ENCODE measurements at regions not wholly inside any gene's neighbourhood (a gene's known extent, or its start where the extent isn't known, plus 50 kb on each side); places are given as distances from the start of the nearest gene placed in this dataset.

DNA sequence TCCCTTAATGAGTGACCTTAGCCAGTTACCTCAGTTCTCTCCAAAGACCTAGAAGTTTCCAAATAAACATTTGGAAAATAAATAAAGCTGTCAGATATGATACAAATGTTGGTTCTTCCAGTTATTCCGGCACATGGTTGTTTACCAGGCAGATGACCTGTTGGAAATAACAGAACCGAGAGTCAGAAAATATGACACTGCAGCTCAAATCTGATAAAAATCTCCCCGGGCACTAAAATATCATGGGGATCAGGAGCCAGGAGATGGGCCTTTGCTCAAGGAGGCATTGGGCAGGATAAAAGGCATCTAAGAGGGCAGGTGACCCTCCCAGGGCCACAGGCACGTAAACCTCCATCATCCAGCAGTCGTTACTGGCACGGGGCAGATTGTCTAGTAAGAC is 164.0 kb upstream of the LYZL1 start:
- no peaks in the 10 kb centered on the region for H3K36me3 ChIP-seq
- DNase-seq (no peak), ATAC-seq (no peak)
- H3K9me3 ChIP-seq = no peaks in the 10 kb centered on the region
- TF ChIP-seq, protein P1, sequence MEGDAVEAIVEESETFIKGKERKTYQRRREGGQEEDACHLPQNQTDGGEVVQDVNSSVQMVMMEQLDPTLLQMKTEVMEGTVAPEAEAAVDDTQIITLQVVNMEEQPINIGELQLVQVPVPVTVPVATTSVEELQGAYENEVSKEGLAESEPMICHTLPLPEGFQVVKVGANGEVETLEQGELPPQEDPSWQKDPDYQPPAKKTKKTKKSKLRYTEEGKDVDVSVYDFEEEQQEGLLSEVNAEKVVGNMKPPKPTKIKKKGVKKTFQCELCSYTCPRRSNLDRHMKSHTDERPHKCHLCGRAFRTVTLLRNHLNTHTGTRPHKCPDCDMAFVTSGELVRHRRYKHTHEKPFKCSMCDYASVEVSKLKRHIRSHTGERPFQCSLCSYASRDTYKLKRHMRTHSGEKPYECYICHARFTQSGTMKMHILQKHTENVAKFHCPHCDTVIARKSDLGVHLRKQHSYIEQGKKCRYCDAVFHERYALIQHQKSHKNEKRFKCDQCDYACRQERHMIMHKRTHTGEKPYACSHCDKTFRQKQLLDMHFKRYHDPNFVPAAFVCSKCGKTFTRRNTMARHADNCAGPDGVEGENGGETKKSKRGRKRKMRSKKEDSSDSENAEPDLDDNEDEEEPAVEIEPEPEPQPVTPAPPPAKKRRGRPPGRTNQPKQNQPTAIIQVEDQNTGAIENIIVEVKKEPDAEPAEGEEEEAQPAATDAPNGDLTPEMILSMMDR (IDR thresholded peaks at IDR 0.05) = no peak
- no peaks in the 10 kb centered on the region for H3K27me3 ChIP-seq
- no peaks in the 10 kb centered on the region for H3K4me1 ChIP-seq
- no peak overlapping the region for H3K27ac ChIP-seq
- no peak overlapping the region for H3K4me3 ChIP-seq
- intact Hi-C loops (cut with DNase I) = no loop called here

DNA sequence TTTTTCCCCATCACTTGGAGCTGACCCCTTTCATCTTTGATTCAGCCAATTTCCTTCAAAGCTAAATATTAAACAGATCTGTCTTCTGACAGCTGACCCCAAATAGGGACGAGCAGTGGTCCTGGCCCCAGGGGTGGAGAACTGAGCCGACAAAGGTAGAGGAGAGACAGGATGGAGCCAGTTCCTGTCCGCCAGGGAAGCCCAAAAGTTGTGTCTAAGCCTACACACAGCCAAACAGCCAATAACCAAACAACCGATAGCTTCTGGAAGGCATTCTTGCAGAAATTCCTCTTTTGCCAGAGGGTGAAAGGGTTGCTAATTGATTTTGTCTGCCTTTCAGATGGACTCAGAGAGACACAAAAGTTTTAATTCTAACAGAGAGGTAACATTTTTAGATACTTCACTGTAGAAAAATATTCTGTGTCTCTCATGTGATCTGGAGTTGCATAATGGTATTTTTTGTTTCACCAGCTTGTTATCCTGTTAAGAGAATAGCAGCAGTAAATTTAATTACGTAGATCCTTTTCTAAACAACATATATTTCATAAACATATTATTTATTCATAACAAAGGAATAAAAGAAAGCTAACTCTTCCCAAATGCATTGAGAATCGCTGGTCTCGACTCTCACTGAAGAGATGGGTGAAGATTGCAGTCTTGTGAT is 161.7 kb upstream of the LYZL1 start:
- intact Hi-C loops (cut with DNase I) = no loop called here
- no peak for ATAC-seq
- no peaks in the 10 kb centered on the region for H3K9me3 ChIP-seq
- no peak for DNase-seq
- no peaks in the 10 kb centered on the region for H3K36me3 ChIP-seq
- TF ChIP-seq, protein P1 (IDR thresholded peaks at IDR 0.05) = no peak
- no peaks in the 10 kb centered on the region for H3K27me3 ChIP-seq
- H3K27ac ChIP-seq = no peak overlapping the region
- no peaks in the 10 kb centered on the region for H3K4me1 ChIP-seq
- no peak overlapping the region for H3K4me3 ChIP-seq

DNA sequence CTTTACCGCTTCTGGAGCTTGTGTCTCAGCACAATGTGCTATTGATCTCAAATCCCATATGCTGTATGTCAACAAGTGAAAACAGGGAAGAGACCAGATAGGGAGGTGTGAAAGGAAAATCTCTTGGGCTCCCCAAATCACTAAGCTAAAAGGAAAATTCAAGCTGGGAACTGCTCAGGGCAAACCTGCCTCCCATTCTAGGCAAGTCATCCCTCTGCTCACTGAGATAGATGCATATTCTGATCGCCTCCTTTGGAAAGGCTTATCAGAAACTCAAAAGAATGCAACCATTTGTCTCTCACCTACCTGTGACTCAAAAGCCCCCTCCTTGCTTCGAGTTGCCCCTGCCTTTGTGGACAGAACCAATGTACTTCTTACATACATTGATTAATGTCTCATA is 161.1 kb upstream of the LYZL1 start:
- no peak overlapping the region for H3K4me3 ChIP-seq
- H3K9me3 ChIP-seq = no peaks in the 10 kb centered on the region
- H3K36me3 ChIP-seq = no peaks in the 10 kb centered on the region
- H3K27ac ChIP-seq = no peak overlapping the region
- DNase-seq (no peak), ATAC-seq (no peak)
- H3K4me1 ChIP-seq = peaks cover under 1% of the 10 kb centered on the region
- intact Hi-C loops (cut with DNase I) = no loop called here
- TF ChIP-seq, protein P1 (IDR thresholded peaks at IDR 0.05) = no peak
- no peaks in the 10 kb centered on the region for H3K27me3 ChIP-seq

DNA sequence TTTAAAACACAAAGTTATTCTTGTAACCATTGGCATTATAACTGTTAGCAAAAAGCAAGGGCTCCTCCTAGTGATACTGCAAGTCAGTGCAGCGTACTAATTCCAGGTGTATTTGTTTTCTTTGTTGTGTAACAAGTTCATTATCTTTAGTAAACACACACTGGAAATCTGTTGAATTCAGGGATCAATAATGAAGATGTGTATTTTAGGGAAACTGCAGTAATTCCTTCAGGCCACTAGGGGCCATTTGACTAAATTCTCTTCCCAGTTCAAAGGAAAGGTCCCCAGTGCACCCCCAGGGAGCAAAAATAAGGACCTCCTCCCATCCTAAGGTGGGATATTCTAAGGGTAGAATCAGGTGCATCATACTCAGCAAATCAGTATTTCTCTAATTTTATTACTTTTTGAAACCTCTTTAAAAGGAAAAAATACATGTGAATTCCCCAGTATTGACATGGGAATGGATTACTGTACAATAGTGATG is 158.6 kb upstream of the LYZL1 start:
- no peak for DNase-seq
- peak; percentile 46 for ATAC-seq
- intact Hi-C loops (cut with DNase I) = no loop called here
- no peaks in the 10 kb centered on the region for H3K9me3 ChIP-seq
- no peak overlapping the region for H3K4me3 ChIP-seq
- TF ChIP-seq, protein P1 (IDR thresholded peaks at IDR 0.05) = peak; percentile 62
- H3K4me1 ChIP-seq = peaks cover 5% of the 10 kb centered on the region
- no peak overlapping the region for H3K27ac ChIP-seq
- no peaks in the 10 kb centered on the region for H3K27me3 ChIP-seq
- H3K36me3 ChIP-seq = no peaks in the 10 kb centered on the region

DNA sequence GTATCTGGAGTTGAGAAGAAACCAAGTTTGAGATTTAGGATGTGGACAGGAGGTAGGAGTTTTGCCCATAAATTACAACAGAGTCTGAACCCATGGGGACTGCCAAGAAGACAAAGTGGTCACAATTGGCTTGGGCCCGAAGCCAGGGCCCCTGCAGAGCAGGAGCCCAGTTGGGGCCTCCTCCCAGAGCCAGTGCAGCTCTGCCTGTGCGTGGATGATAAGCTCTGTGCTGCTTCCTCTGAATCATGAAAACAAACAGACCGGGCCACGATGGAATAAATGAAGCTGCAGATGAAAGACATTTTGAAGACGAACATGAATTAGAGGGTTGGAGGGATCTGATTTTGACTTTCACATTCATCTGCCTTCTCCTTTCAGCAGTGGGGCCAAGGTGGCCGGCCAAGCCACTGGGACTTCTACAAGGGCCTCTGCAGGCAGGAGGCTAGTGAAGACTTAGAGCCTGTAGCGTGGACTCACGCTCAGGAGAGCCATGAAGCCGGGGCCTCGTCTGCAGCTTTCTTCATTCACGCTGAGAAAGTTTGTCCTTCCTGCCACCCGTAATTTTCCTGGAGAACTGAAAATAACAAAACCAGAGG is 156.8 kb upstream of the LYZL1 start:
- H3K36me3 ChIP-seq = no peaks in the 10 kb centered on the region
- peaks cover 5% of the 10 kb centered on the region for H3K4me1 ChIP-seq
- H3K9me3 ChIP-seq = no peaks in the 10 kb centered on the region
- H3K27me3 ChIP-seq = no peaks in the 10 kb centered on the region
- peak overlapping the region; percentile 28 for H3K27ac ChIP-seq
- H3K4me3 ChIP-seq = no peak overlapping the region
- TF ChIP-seq, protein P1 (IDR thresholded peaks at IDR 0.05) = no peak
- DNase-seq (no peak), ATAC-seq (no peak)
- intact Hi-C loops (cut with DNase I) = no loop called here

All from upper lobe of right lung (tissue), 1 donor.